Activated T-helper 1 cell treated with anti-CD3 and anti-CD28 coated beads, Interleukin-12 subunit alpha, Interleukin-12 subunit beta, Interleukin-2, Interleukin-4 antibody, amounts not matched to agents 30 ng/mL and 10 ng/mL and 1 ng/mL, durations not matched to agents 14 hours and 24 hours and 36 hours (primary cell): ENCODE measurements at regions not wholly inside any gene's neighbourhood (a gene's known extent, or its start where the extent isn't known, plus 50 kb on each side); places are given as distances from the start of the nearest gene placed in this dataset.

Experiments used
- DNase-seq: peaks from one replicate; pipeline ENCODE4 v3.0.0; 2021; ENCODE audit warnings: low spot score
- H3K27ac Mint-ChIP-seq: one replicate; pipeline ENCODE4 v1.8.0; 2021; ENCODE audit warnings: mild to moderate bottlenecking, mixed read lengths
- H3K27me3 Mint-ChIP-seq: one replicate; pipeline ENCODE4 v1.8.0; 2022; ENCODE audit warnings: mild to moderate bottlenecking, moderate library complexity, mixed read lengths; ENCODE audit not compliant: insufficient read depth
- H3K36me3 Mint-ChIP-seq: one replicate; pipeline ENCODE4 v1.8.0; 2021; ENCODE audit warnings: low read depth, mixed read lengths
- H3K4me1 Mint-ChIP-seq: one replicate; pipeline ENCODE4 v1.8.0; 2021; ENCODE audit warnings: low read depth, mixed read lengths
- H3K4me3 Mint-ChIP-seq: one replicate; pipeline ENCODE4 v1.8.0; 2021; ENCODE audit warnings: mild to moderate bottlenecking, moderate library complexity, mixed read lengths
- H3K9me3 Mint-ChIP-seq: one replicate; pipeline ENCODE4 v1.8.0; 2021; ENCODE audit warnings: mixed read lengths
- intact Hi-C: fragments of 100-400 bp; cut with micrococcal nuclease; formaldehyde crosslinking; loops from one replicate; pipeline ENCODE4 v1.15.1; 2024

GRCh38 chr14:59091404-59091803, 97.1 kb upstream of the DAAM1 start:
- Mint-ChIP-seq H3K4me3 (no peak overlapping the region), H3K36me3 (no peaks in the 10 kb centered on the region), H3K27ac (no peak overlapping the region), H3K4me1 (no peaks in the 10 kb centered on the region), H3K27me3 (peaks cover 4% of the 10 kb centered on the region), H3K9me3 (no peaks in the 10 kb centered on the region)
- intact Hi-C loops = no loop called here
- DNase-seq = no peak

- H3K36me3 Mint-ChIP-seq = no peaks in the 10 kb centered on the region
- H3K4me1 Mint-ChIP-seq = no peaks in the 10 kb centered on the region
- no peak overlapping the region for H3K27ac Mint-ChIP-seq
- intact Hi-C loops = no loop called here
- no peaks in the 10 kb centered on the region for H3K9me3 Mint-ChIP-seq
- H3K27me3 Mint-ChIP-seq = peaks cover 4% of the 10 kb centered on the region
- H3K4me3 Mint-ChIP-seq = no peak overlapping the region
- no peak for DNase-seq
These were observed 96.5 kb upstream of the DAAM1 start for GRCh38 chr14:59091976-59092375.

GRCh38 chr14:59093902-59094301, 94.6 kb upstream of the DAAM1 start:
- Mint-ChIP-seq H3K27ac (no peak overlapping the region), H3K9me3 (no peaks in the 10 kb centered on the region), H3K4me1 (no peaks in the 10 kb centered on the region), H3K27me3 (peaks cover 4% of the 10 kb centered on the region), H3K36me3 (no peaks in the 10 kb centered on the region), H3K4me3 (no peak overlapping the region)
- intact Hi-C loops = no loop called here
- no peak for DNase-seq

DNA sequence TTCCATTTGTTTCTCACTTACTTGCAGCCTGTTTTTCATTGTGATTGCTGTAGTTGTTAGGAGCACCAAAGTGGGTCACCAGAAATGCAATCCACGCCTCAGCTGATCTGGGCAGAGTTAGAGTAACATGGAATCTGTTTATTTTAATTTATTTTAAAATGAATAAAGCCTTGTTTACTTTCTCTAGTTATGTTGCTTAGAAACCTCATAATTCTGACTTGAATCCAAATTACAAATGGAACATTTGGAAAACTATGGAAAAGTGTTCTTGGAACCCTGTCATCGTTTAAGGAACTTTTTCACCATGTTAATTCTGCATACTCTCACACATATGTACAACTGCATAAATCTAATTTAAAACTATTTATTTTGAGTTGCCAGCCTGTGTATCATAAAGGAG, 92.2 kb upstream of the DAAM1 start:
- intact Hi-C loops = no loop called here
- Mint-ChIP-seq H3K4me3 (no peak overlapping the region), H3K27ac (no peak overlapping the region), H3K27me3 (peaks cover 4% of the 10 kb centered on the region), H3K9me3 (no peaks in the 10 kb centered on the region), H3K36me3 (no peaks in the 10 kb centered on the region), H3K4me1 (no peaks in the 10 kb centered on the region)
- DNase-seq = no peak

GRCh38 chr14:59097681-59098080, 90.8 kb upstream of the DAAM1 start:
- DNase-seq = no peak
- Mint-ChIP-seq H3K36me3 (no peaks in the 10 kb centered on the region), H3K27me3 (peaks cover under 1% of the 10 kb centered on the region), H3K4me3 (no peak overlapping the region), H3K4me1 (no peaks in the 10 kb centered on the region), H3K27ac (no peak overlapping the region), H3K9me3 (no peaks in the 10 kb centered on the region)
- intact Hi-C loops = no loop called here

DNA sequence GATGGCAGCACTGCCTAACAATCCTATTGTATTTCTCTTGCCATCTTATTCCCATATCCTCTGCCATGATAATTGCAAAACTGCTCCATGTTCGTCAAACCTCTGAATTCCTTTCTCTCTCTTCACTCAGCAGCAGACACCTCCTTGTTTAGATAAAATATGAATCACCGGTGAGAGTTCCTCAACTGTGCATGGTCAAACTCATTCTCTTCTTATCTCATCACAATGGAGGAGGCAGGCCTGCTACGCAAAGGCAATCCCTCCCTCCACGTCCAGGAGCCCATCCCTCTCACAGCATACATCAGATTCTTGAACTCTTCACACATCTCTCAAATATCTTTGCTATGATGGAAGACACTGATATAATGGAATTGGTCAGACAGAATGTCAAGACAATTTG, 90.1 kb upstream of the DAAM1 start:
- H3K27me3 Mint-ChIP-seq = no peaks in the 10 kb centered on the region
- intact Hi-C loops = no loop called here
- no peaks in the 10 kb centered on the region for H3K4me1 Mint-ChIP-seq
- DNase-seq = no peak
- no peaks in the 10 kb centered on the region for H3K36me3 Mint-ChIP-seq
- no peak overlapping the region for H3K4me3 Mint-ChIP-seq
- H3K27ac Mint-ChIP-seq = no peak overlapping the region
- no peaks in the 10 kb centered on the region for H3K9me3 Mint-ChIP-seq

GRCh38 chr14:59100205-59100604, 88.3 kb upstream of the DAAM1 start:
- Mint-ChIP-seq H3K27ac (no peak overlapping the region), H3K4me1 (no peaks in the 10 kb centered on the region), H3K4me3 (no peak overlapping the region), H3K9me3 (no peaks in the 10 kb centered on the region), H3K27me3 (peaks cover 2% of the 10 kb centered on the region), H3K36me3 (no peaks in the 10 kb centered on the region)
- DNase-seq = no peak
- intact Hi-C loops = no loop called here

- Mint-ChIP-seq H3K27ac (no peak overlapping the region), H3K4me3 (no peak overlapping the region), H3K9me3 (no peaks in the 10 kb centered on the region), H3K4me1 (no peaks in the 10 kb centered on the region), H3K27me3 (peaks cover 2% of the 10 kb centered on the region), H3K36me3 (no peaks in the 10 kb centered on the region)
- intact Hi-C loops = no loop called here
- no peak for DNase-seq
These were observed 87.0 kb upstream of the DAAM1 start for GRCh38 chr14:59101476-59101875.

- H3K9me3 Mint-ChIP-seq = no peaks in the 10 kb centered on the region
- peaks cover 2% of the 10 kb centered on the region for H3K27me3 Mint-ChIP-seq
- H3K36me3 Mint-ChIP-seq = no peaks in the 10 kb centered on the region
- intact Hi-C loops = no loop called here
- no peak overlapping the region for H3K27ac Mint-ChIP-seq
- no peak overlapping the region for H3K4me3 Mint-ChIP-seq
- DNase-seq = no peak
- no peaks in the 10 kb centered on the region for H3K4me1 Mint-ChIP-seq
These were observed 85.1 kb upstream of the DAAM1 start for GRCh38 chr14:59103396-59103795.

GRCh38 chr14:59107819-59108218, 80.6 kb upstream of the DAAM1 start:
- Mint-ChIP-seq H3K4me3 (no peak overlapping the region), H3K27me3 (peaks cover 4% of the 10 kb centered on the region), H3K36me3 (no peaks in the 10 kb centered on the region), H3K9me3 (no peaks in the 10 kb centered on the region), H3K4me1 (no peaks in the 10 kb centered on the region), H3K27ac (no peak overlapping the region)
- DNase-seq = no peak
- intact Hi-C loops = no loop called here

- H3K27me3 Mint-ChIP-seq = peaks cover 11% of the 10 kb centered on the region
These were observed 71.5 kb upstream of the DAAM1 start for GRCh38 chr14:59116984-59117415.

DNA sequence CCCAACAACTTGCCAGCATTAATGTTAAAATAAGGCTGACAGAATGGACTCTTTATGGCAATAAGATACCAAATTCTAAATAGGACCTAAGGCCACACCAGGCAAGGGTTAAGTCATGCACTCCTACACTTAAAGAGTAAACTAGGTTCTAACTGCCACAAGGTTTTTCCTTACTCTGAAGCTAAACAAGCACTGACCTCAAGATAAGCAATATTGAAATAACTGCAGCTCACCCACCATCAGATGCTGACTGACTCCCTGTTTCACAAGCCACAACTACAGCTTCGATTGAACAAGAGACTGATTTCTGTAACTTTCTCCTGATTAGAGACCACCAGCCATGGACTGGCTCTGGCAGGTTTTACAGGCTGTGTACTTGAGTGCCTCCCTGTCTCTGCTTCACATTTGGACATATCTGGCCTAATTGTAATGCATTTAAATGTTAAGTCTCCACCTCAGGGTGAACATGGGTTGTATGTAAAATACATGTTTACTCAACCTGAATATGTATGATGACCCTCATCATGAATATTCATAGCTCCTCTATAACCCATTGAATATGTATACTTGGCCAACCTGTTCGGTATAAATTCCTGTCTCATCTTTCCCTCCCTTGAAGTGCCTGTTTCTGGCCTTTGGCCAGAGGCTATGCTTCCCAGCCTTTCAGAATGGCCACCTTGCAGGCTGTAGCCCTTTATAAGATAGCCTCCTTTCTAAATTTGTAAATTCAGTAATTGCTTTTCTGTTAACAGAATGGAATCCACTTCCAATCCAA, 70.5 kb upstream of the DAAM1 start:
- no peaks in the 10 kb centered on the region for H3K36me3 Mint-ChIP-seq
- no peak overlapping the region for H3K4me3 Mint-ChIP-seq
- no peaks in the 10 kb centered on the region for H3K4me1 Mint-ChIP-seq
- no peak for DNase-seq
- H3K27ac Mint-ChIP-seq = no peak overlapping the region
- peaks cover 11% of the 10 kb centered on the region for H3K27me3 Mint-ChIP-seq
- H3K9me3 Mint-ChIP-seq = no peaks in the 10 kb centered on the region
- intact Hi-C loops = no loop called here

More at GRCh38 chr14:59116984-59117415, 71.5 kb upstream of the DAAM1 start:
- Mint-ChIP-seq H3K4me1 (no peaks in the 10 kb centered on the region), H3K9me3 (no peaks in the 10 kb centered on the region), H3K27ac (no peak overlapping the region), H3K36me3 (no peaks in the 10 kb centered on the region), H3K4me3 (no peak overlapping the region)
- no peak for DNase-seq
- intact Hi-C loops = no loop called here

DNA sequence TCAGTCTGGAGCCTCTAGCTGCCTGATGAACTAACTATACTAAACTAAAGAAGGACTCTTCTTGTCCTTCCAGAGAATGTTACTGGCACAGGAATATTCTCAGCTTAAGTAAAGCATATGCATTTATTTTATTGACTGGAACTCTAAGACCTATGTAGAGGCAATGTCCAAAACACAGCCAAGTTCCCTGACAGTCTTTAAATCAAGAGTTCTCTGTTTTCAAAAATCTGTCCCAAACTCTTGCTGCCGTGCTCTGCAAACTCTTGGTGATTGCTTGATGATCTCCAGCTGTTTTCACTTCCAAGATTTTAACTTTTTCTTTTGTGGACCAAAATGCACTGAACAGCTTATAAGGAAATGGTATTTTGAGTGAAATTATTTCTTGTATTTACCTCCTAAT, 67.5 kb upstream of the DAAM1 start:
- no peak for DNase-seq
- intact Hi-C loops = loop anchor here (5.0 kb wide), 1 partner anchor 619 kb away; no protein-coding TSS in a partner anchor
- H3K4me1 Mint-ChIP-seq = no peaks in the 10 kb centered on the region
- no peak overlapping the region for H3K27ac Mint-ChIP-seq
- H3K36me3 Mint-ChIP-seq = no peaks in the 10 kb centered on the region
- no peak overlapping the region for H3K4me3 Mint-ChIP-seq
- peaks cover 12% of the 10 kb centered on the region for H3K27me3 Mint-ChIP-seq
- H3K9me3 Mint-ChIP-seq = no peaks in the 10 kb centered on the region

DNA sequence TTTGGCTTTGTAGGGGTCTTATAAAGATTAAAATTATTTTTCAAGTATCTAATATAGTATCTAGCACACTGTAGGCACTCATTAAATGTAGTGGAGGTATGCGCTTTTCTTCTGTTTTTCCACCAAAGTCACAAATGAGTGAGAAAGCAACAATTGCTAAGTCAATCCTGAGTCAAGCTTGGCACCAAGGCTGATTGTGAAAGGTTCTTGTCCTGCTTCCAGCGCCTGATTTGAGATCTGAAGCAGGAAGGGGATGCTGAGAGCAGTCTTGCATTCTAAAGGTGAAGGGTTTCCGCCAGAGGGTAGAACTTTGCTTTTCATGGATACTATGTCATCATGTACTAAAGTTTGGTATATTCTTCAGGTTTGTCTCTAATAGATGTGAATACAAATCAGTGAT, 64.9 kb upstream of the DAAM1 start:
- H3K4me1 Mint-ChIP-seq = no peaks in the 10 kb centered on the region
- DNase-seq = no peak
- H3K27me3 Mint-ChIP-seq = peaks cover 8% of the 10 kb centered on the region
- intact Hi-C loops = loop anchor here (5.0 kb wide), 1 partner anchor 621 kb away; no protein-coding TSS in a partner anchor
- H3K4me3 Mint-ChIP-seq = no peak overlapping the region
- no peak overlapping the region for H3K27ac Mint-ChIP-seq
- no peaks in the 10 kb centered on the region for H3K36me3 Mint-ChIP-seq
- no peaks in the 10 kb centered on the region for H3K9me3 Mint-ChIP-seq
